MCF 10A (cell line): ENCODE measurements at regions not wholly inside any gene's neighbourhood (a gene's known extent, or its start where the extent isn't known, plus 50 kb on each side); places are given as distances from the start of the nearest gene placed in this dataset.

Experiments
- BruUV-seq: library from RNA; stranded (reverse); fragments of 400-500 nt; replicated peaks from 2 replicates; lab custom pipeline; 2021; lab: Mats Ljungman, UMichigan
- CTCF ChIA-PET: fragments of 300-600 bp; sonication (Branson Sonifier 250); formaldehyde crosslinking; extraction: SDS; loops from one replicate; lab custom pipeline; 2021; ENCODE audit warnings: antibody characterized with exemption, inconsistent platforms; lab: Yijun Ruan, JAX
- POLR2A ChIA-PET: fragments of 300-600, 350-650 bp; sonication (Branson Sonifier 250); formaldehyde crosslinking; extraction: SDS; loops from one replicate; lab custom pipeline; 2020; ENCODE audit warnings: antibody characterized with exemption, inconsistent platforms; lab: Yijun Ruan, JAX
- DNase-seq: peaks from one replicate; pipeline ENCODE4 v3.0.0-alpha.2; 2018; ENCODE audit not compliant: unreplicated experiment
- H3K27ac Mint-ChIP-seq: one replicate; pipeline ENCODE4 v1.8.0; 2022; ENCODE audit warnings: mild to moderate bottlenecking, low read depth, mixed read lengths; ENCODE audit not compliant: unreplicated experiment
- H3K27me3 Mint-ChIP-seq: one replicate; pipeline ENCODE4 v1.8.0; 2022; ENCODE audit warnings: mixed read lengths; ENCODE audit not compliant: insufficient read depth, unreplicated experiment
- H3K36me3 Mint-ChIP-seq: one replicate; pipeline ENCODE4 v1.8.0; 2022; ENCODE audit warnings: mild to moderate bottlenecking, moderate library complexity, mixed read lengths; ENCODE audit not compliant: insufficient read depth, unreplicated experiment
- H3K4me1 Mint-ChIP-seq: one replicate; pipeline ENCODE4 v1.8.0; 2022; ENCODE audit warnings: mixed read lengths; ENCODE audit not compliant: insufficient read depth, unreplicated experiment
- H3K4me3 Mint-ChIP-seq: one replicate; pipeline ENCODE4 v1.8.0; 2022; ENCODE audit warnings: mild to moderate bottlenecking, moderate library complexity, mixed read lengths; ENCODE audit not compliant: unreplicated experiment
- H3K9me3 Mint-ChIP-seq: one replicate; pipeline ENCODE4 v1.8.0; 2022; ENCODE audit warnings: mixed read lengths; ENCODE audit not compliant: unreplicated experiment
- CTCF ChIP-seq: fragments of 200-600 bp; IDR thresholded peaks from one replicate; pipeline ENCODE4 v1.8.0; 2022; ENCODE audit warnings: antibody characterized with exemption, mild to moderate bottlenecking; ENCODE audit not compliant: unreplicated experiment
- intact Hi-C: fragments of 100-400 bp; cut with micrococcal nuclease; formaldehyde crosslinking; loops from 2 replicates; pipeline ENCODE4 v1.14.1; 2022

DNA sequence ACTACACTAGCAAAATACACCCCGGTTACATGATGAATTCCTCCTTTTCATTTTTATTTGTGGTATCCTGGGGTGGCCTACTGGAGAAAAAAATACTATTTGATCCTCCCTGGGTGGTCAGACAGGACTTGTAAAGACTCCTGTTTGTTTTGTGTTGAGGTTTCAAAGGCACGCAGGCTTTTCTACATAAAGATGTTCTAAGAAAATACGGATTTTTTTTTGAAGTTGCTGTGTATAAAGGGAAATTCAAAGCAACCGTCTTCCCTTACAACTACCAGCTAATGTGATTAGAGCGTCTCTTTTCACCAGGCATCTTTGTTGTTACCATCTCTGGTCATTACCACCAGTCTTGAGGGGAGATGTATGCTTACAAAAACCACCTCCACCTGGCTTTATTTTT is 187.1 kb downstream of the SOX4 start:
- no peak overlapping the region for H3K4me3 Mint-ChIP-seq
- ChIA-PET CTCF (interaction anchor here (0.5 kb wide), 1 partner anchor 1202 kb away, joined by 3 read pairs; no protein-coding TSS in a partner anchor), POLR2A (interaction anchor here (0.6 to 0.9 kb wide), 2 partner anchors 9 to 18 kb away, joined by 3 to 4 read pairs; no protein-coding TSS in a partner anchor)
- no peak overlapping the region for H3K27ac Mint-ChIP-seq
- no peaks in the 10 kb centered on the region for H3K36me3 Mint-ChIP-seq
- H3K4me1 Mint-ChIP-seq: no peaks in the 10 kb centered on the region
- no peaks in the 10 kb centered on the region for H3K9me3 Mint-ChIP-seq
- H3K27me3 Mint-ChIP-seq: no peaks in the 10 kb centered on the region
- intact Hi-C loops: no loop called here
- no peak for TF ChIP-seq CTCF
- no TSS peak for BruUV-seq
- no peak for DNase-seq

- DNase-seq: no peak
- Mint-ChIP-seq H3K27ac (no peak overlapping the region), H3K4me3 (no peak overlapping the region), H3K4me1 (no peaks in the 10 kb centered on the region), H3K9me3 (no peaks in the 10 kb centered on the region), H3K36me3 (no peaks in the 10 kb centered on the region), H3K27me3 (no peaks in the 10 kb centered on the region)
- BruUV-seq: no TSS peak
- intact Hi-C loops: no loop called here
- ChIA-PET CTCF (no interaction called here), POLR2A (interaction anchor here (0.6 kb wide), 1 partner anchor 18 kb away, joined by 3 read pairs; no protein-coding TSS in a partner anchor)
- no peak for TF ChIP-seq CTCF
These were observed 187.6 kb downstream of the SOX4 start for GRCh38 chr6:21781128-21781527.

DNA sequence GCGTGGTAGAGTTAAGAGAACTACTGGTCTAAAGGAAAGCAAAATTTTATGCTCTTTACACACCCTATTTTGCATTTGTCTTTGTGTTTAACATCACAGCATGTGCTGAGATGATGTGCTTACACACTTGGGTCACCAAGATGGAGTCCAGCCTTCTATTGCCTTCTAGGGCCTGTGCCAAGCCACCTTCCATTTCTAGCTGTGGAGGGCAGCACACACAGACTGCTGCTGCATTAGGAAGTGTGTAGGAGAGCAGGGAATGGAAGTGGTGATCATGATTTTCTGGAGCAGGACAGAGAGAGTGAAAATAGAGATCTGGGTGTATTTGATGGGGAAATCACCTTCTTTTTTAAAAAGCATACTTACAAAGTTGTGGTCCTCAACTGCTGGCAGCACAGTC is 191.6 kb downstream of the SOX4 start:
- Mint-ChIP-seq H3K4me1 (no peaks in the 10 kb centered on the region), H3K4me3 (no peak overlapping the region), H3K27ac (peak overlapping the region; percentile 37), H3K9me3 (no peaks in the 10 kb centered on the region), H3K36me3 (no peaks in the 10 kb centered on the region), H3K27me3 (no peaks in the 10 kb centered on the region)
- DNase-seq: no peak
- no TSS peak for BruUV-seq
- intact Hi-C loops: no loop called here
- CTCF ChIA-PET: interaction anchor here (0.6 kb wide), 1 partner anchor 824 kb away, joined by 3 read pairs; no protein-coding TSS in a partner anchor
- TF ChIP-seq CTCF: no peak
- POLR2A ChIA-PET: no interaction called here

GRCh38 chr6:21791056-21791455 is 197.5 kb downstream of the SOX4 start:
- H3K4me1 Mint-ChIP-seq: no peaks in the 10 kb centered on the region
- POLR2A ChIA-PET: no interaction called here
- intact Hi-C loops: no loop called here

More at GRCh38 chr6:21791056-21791455, 197.5 kb downstream of the SOX4 start:
- Mint-ChIP-seq H3K9me3 (no peaks in the 10 kb centered on the region), H3K27me3 (no peaks in the 10 kb centered on the region), H3K36me3 (no peaks in the 10 kb centered on the region), H3K4me3 (no peak overlapping the region), H3K27ac (no peak overlapping the region)
- no peak for DNase-seq
- TF ChIP-seq CTCF: no peak
- BruUV-seq: no TSS peak
- CTCF ChIA-PET: interaction anchor here (0.7 kb wide), 1 partner anchor 64 kb away, joined by 3 read pairs; no protein-coding TSS in a partner anchor
